ENCODE measurements at regions not wholly inside any gene's neighbourhood (a gene's known extent, or its start where the extent isn't known, plus 50 kb on each side); places are given as distances from the start of the nearest gene placed in this dataset.
"Not testable (repeated sequence)": the region's sequence is repeated elsewhere in the genome, so short reads cannot be mapped to it uniquely, and the experiment has no call there.

DNA sequence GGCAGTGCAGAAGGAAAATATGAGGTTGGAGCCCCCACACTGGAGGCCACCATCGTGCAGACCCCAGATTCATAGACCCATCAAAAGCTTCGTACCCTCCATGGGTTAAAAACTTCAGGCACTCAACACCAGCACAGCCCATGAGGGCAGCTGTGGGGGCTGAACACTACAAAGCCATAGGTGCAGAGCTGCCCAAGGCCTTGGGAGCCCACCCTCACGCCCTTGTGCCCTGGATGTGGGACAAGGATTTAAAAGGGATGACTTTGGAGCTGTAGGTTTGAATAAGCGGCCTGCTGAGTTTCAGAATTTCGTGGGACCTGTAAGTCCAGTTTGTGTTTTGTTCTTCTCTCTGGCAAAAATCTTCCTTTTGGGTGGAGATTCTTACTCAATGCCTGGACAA, 747.6 kb downstream of the SPATA31A6 start:
- DNase-seq, result not testable (repeated sequence)

DNA sequence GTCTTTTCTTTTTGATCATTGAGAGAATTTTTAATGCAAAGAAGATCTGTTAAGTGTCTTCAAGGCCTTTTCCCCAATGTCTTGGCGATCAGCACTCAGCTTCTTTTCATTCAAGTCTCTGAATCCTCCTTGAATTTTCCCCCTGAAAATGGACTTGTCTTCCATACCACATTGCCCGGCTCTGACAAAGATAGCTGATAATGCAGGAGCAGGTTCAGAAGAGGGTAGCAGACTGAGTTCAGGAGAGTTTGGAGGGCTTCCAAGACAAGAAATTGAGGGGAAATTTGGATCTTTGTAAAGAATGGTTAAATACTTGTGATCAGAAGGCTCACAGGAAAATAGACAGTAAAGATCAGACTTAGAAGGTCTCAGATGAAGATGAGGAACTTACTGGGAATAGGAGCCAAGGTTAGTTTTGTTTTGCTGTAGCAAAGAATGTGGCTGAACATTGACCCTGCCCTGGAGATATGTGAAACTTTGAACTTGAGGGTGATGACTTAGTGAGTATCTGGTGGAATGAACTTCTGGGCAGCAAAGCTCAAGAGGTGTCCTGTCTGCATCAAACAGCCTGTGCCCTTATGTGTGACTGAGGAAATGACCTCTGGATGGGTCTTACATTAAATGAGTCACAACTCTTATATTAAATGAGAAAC, 754.2 kb downstream of the SPATA31A6 start:
- not testable (repeated sequence) for DNase-seq

GRCh38 chr9:42947050-42947449, 763.6 kb downstream of the SPATA31A6 start:
- peak in 4 of 56 donors; percentile 0 to 13 (median 8) for DNase-seq

- not testable (repeated sequence) for DNase-seq
Observed at GRCh38 chr9:42951239-42951638, 767.8 kb downstream of the SPATA31A6 start.

- DNase-seq, result not testable (repeated sequence)
Observed at GRCh38 chr9:42965155-42965554, 781.7 kb downstream of the SPATA31A6 start.

- not testable (repeated sequence) for DNase-seq
Observed at GRCh38 chr9:42971872-42972271, 788.4 kb downstream of the SPATA31A6 start.

- not testable (repeated sequence) for DNase-seq
Observed at GRCh38 chr9:42974725-42975124, 791.3 kb downstream of the SPATA31A6 start.

GRCh38 chr9:42984761-42985160, 801.3 kb downstream of the SPATA31A6 start:
- not testable (repeated sequence) for DNase-seq

All from nucleus accumbens (tissue), 56 donors.